Hematopoietic multipotent progenitor cell treated with erythropoietin and hydrocortisone succinate and interleukin-3 and kit ligand, for 6 days (in vitro differentiated cells): ENCODE measurements at regions not wholly inside any gene's neighbourhood (a gene's known extent, or its start where the extent isn't known, plus 50 kb on each side); places are given as distances from the start of the nearest gene placed in this dataset.

Experiments used
- DNase-seq: peaks from one replicate; pipeline ENCODE4 v3.0.0-alpha.2; 2015

DNA sequence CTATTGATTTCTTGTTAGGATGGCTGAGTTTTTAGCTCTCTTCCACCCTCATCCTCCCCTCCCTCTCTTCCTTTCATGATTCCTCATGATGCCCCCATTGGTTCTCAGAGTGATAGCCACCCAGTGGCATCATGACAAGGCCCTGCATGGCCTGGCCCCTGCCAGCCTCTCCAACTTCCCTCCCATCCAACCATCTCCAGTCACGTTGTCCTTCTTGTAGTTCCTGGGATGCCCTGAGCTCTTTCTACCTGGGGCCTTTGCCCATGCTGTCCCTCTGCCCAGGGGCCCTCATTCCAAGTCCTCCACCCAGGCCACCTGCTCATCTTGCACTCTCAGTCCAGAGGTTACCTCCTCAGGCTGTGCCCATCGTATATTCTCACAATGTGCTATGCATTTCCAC lies 247.5 kb downstream of the TFCP2L1 start:
- DNase-seq, result no peak

- DNase-seq, result no peak
These were observed 247.0 kb downstream of the TFCP2L1 start for GRCh38 chr2:121038031-121038430.

DNA sequence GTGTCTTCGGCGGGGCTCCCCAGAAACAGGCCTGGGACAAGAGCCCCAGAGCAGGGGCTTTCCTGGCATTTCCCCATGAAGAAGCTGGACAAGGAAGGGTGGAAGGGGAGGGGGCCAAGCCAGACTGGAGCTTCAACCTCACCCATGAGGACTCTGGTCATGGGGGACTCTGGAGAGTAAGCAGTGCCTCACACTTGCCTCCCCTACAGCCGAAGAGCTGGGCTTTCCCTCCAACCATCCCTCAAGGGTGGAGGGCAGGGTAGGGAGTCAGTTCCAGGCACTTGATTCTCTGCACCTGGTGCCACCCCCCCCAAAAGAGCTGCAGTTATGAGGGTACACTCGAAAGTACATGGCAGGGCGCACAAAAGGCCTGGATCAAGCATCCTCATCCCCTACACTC lies 246.6 kb downstream of the TFCP2L1 start:
- no peak for DNase-seq

DNA sequence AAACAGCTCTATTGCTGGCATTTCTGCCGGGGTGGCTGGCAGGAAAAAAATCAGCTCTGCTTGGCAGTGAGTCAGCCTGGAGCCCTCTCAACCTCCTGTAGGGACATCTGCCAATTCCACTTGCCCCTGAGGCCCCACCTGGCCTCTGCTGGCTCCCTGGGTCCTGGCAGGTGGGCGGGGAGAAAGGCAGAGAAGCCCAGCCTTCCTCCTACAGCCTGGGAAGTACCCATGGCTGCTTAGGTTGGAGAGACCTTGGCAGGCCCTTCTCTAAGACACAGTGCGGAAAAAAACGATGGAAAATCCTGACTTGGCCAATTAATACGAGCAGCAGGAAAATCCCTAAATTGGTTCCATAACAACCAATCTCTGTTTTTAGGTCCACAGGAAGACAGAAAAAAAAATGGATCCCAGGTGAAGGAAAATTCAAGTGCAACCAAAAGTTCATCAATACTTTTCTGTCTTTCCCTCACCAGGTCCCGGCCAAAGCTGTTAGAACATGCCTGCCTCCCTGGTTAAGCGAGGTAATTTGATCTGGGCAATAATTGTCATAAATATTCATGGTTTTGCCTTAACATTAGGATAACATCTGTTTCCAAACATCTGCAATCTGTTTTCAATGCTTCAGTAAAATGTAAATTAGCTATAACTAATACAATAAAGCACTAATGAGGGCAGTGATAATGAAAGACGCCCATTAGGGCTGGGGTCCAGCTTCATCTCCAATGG lies 245.9 kb downstream of the TFCP2L1 start:
- DNase-seq, result no peak

- no peak for DNase-seq
These were observed 245.3 kb downstream of the TFCP2L1 start for GRCh38 chr2:121039679-121040078.

DNA sequence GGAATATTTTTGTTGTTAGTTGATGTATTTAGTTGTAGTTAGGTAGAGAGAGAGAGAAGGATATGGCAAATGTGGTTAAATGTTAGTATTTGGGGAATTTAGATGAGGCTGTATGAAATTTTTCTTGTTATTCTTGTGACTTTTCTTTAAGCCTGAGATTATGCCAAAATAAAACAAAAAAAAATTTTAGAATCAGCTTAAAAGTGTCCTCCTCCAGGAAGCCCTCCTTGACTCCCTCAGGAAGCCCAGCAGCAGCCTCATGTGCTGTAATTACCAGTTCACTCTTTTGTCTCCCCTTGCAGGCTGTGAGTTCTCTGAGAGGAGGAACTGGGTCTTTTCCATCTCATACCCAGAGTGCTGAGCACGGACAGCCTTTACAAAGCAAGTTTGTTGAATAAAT lies 243.5 kb downstream of the TFCP2L1 start:
- DNase-seq, result no peak

- no peak for DNase-seq
These were observed 241.8 kb downstream of the TFCP2L1 start for GRCh38 chr2:121043061-121043826.

DNA sequence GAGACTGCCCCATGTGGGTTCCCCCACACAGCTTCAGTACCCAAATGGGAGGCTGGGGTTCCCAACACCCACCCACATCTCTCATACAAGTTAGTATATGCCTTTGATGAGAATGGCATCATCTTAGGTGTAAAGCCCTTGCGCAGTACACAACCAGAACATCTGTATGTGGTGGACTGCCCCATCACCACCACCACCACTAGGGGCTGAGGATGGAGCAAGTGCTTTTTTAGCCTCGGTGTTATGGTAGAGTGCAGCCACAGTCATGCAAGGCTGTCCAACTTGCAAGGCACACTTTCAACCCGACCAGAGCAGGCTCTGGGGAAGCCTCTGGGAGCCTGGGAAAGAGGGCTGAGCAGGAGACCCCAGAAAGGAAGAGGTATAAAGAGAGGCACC lies 241.2 kb downstream of the TFCP2L1 start:
- no peak for DNase-seq

GRCh38 chr2:121044412-121044811 lies 240.6 kb downstream of the TFCP2L1 start:
- DNase-seq, result peak; percentile 21

GRCh38 chr2:121045245-121045644 lies 239.8 kb downstream of the TFCP2L1 start:
- no peak for DNase-seq

- no peak for DNase-seq
These were observed 238.7 kb downstream of the TFCP2L1 start for GRCh38 chr2:121046335-121046734.

DNA sequence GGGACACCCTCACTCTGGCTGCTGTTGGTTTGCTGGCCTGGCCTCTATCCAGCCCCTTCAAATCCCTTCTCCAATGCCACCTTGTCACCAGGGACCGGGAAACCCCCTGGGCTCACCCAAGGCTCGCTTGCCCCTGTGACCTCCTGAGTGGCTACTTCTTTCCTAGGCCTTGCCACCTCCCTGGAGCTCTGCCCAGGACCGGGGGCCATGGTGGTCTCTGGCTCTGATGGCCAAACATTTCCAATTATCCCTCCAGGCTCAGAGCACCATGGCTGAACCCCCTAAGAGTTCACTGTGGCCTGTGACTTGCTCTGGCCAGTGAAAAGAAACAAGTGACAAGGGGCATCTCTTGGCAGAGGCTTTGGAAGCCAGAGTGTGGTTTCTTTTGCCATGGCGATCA lies 237.6 kb downstream of the TFCP2L1 start:
- no peak for DNase-seq

DNA sequence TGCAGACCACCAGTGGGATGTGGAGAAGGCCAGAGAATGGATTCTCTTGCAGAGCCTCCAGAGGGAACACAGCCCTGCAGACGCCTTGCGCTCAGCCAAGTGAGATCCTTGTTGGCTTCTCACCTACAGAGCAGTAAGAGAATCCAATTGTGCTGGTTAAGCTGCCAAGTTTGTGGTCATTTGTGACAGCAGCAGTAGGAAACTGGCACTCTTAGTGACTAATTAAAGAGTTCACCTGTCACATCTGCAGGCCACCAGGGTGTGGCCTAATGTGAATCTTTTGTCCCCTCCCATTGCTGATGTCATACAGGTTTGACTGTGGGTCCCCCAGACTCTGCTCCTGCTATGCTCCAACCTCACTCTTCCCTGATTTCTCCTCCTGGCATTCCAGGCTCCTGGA lies 235.9 kb downstream of the TFCP2L1 start:
- no peak for DNase-seq

DNA sequence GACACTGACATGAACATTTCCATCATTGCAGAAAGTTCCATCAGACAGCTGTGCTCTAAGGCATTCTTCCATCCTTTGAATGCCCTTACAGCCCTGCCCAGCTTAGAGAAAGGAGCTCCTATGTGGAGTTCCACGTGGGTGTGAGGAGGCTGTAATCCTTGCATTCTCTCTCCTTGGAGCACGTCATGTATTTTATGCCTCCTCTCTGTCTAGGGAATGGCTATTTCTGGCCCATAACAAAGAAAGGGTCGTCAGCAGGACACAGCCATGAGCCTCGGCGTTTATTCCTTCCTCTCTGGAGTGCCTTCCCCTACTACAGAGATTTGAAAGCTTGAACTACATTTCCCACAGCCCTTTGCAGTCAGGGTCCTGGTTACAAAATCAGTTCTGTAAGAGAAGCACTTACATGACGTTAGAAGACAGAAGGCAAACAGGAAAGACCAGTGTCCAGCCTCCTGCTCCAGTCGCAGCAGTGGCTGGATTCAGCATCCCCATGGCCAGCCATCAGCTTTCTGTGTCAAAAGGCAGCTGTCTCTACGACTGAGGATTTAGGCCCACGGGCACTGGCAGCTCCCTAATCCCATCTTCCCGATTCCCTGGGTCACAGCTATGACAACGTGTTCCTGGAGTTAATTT lies 234.9 kb downstream of the TFCP2L1 start:
- no peak for DNase-seq

- DNase-seq, result no peak
These were observed 233.7 kb downstream of the TFCP2L1 start for GRCh38 chr2:121051311-121051710.

GRCh38 chr2:121052023-121052422 lies 233.0 kb downstream of the TFCP2L1 start:
- DNase-seq, result peak; percentile 36

GRCh38 chr2:121052521-121052920 lies 232.5 kb downstream of the TFCP2L1 start:
- no peak for DNase-seq

GRCh38 chr2:121055088-121055487 lies 229.9 kb downstream of the TFCP2L1 start:
- no peak for DNase-seq

DNA sequence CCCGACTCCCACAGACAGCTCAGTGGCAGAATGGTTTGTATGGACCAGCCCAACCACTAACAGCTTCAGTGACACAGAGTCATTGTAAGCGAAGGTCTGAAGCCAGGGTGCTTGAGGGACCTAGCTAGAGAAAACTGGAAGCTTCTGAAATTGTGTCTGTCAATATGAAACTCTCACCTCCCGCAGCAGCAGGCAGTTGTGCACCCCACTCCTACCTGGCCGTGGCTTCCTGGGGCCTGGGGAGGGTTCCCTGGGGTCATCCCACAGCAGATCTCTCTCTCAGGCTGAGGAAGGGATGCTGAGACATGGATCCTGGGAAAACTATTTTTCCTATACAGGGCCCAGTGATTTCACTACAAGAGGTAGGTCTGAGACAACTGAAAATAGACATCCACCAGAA lies 229.5 kb downstream of the TFCP2L1 start:
- no peak for DNase-seq

DNA sequence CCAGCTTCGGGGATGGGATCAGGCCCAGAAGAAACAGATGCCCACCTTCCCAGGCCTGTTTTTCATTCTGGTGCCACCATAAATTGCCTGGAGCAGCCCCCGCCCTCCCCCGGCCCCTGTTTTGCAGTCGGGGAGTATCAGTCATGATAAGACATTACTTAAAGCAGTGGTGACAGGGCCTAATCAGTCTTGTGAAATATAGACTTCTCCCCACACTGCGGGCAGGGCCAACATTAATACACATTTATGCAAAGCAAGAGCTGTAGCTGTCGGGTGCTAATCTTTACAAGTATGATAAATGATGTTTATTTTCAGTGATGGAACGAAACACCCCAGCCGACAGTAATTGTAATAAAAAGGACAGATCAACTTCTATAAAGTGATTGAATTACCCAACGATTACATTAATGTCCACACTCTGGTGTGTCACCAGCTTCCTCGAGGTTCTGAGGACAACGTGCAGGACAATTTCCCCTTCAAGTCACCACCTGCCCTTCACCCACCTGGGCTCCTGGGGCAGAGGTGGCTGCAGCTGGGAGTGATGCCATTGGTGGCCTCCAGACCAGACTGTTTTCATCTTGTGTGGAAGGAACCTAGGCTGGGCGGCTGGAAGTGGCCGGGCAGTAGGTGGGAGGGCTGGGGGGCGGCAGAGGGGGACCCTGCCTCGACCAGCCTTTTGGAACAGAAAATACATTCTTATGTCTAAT lies 226.0 kb downstream of the TFCP2L1 start:
- DNase-seq, result no peak

DNA sequence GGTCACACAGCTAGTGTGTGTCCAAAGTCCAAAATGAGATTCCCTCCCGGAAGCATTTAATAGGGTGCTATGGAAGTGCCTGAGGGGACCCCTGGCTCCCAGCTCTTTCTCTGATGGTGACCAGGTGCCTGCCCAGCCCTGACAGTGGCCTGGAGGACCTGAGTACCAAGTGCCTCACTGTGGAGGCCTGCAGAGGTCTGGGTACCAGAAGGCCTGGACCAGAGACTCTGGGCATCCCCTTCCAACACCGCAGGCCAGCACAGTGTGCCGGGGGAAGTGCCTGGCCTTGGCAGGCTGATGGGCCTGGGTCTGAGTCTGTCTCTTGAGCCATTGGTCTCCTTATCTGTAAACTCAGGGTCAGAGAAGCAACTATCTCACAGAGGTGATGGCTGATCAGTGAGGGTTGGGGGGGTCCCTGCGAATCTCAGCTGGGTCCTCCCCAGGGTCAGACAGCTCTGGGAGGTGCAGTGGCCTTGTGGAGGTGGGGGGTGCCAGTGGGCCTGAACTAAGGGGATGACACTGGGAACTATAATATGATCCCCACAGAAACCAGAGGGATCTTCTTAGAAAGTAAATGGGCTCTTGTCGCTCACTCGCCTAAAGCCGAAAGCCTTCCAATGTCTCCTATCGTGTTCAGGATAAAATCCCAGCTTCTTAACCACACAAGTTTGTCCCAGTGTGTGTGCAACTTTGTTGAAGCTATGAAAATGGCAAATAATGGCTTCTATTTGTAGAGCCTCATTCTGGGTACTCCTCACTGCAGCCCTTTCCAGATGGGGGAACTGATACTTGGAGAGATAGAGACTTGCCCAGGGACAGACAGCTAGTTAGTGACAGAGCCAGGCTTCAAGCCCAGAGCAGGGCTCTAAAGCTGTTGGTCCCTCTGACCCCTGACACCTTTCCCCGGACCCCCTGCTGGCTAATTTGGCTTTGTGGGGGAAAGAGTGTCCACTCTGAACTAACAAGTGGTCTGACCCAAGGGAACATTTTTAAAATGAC lies 225.1 kb downstream of the TFCP2L1 start:
- DNase-seq, result no peak

DNA sequence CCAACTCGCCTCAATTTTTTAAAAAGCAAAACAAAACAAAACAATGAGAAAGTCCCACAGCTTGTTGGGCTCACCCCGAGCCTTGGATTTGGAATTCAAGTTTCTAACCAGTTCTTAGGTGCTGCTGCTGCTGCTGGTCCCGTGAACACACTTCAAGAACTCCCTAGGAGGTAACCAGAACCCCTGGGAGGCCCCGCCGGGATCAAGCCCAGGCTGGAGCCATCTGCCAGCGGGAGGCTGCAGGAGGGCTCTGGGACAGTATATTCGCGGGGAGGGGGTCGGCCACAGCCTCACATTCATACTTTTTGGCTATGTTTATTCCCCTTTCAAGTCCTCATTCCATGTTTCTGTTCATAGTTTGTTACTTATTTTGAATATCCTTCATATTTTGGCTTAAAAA lies 223.4 kb downstream of the TFCP2L1 start:
- DNase-seq, result no peak
